HG03045 (cell line): ENCODE measurements at regions not wholly inside any gene's neighbourhood (a gene's known extent, or its start where the extent isn't known, plus 50 kb on each side); places are given as distances from the start of the nearest gene placed in this dataset.

Experiments
- ATAC-seq: cut with Tn5 transposase; IDR thresholded peaks from one replicate; pipeline ENCODE4 v1.9.1; 2021; ENCODE audit warnings: mild to moderate bottlenecking, moderate library complexity; ENCODE audit not compliant: unreplicated experiment

- ATAC-seq = no peak
These were observed 257.1 kb downstream of the ADAMTS20 start for GRCh38 chr12:43294916-43295315.

DNA sequence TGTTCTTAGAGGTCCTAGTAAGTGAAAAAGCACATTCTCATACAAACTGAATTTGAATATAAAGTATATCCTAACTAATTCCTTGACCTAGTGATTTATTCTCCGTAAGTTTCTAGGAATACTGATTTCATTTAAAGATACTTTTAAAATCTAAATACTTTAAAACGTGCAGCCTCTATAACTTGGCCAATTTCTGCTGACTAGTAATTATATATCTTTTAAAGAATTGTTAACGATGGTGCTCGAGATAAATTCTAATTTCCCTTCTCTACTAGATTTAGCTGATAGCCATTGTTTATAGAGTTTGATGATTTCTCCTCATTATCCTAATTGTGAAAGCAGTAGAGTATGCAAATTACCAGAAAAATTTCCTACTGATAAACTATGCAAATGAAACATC lies 257.9 kb downstream of the ADAMTS20 start:
- ATAC-seq = no peak

DNA sequence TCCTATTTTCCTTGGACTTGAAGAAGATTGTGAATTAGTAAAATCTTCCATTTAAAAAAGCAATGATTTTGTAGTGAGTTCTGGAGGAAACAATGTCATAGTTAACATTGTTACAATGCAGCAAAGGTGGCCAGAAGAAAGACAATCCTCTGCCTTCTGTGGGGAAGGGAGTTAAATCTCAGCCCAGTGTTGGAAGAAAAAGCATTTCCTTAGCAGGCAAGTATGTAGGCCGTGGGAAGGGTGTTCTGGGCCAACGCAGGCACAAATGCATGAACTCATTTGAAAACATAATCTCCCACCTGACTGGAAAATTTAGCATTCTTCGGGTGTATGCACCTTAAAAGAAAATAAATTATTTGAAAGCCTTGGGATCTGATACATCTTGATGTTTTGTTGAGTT lies 258.6 kb downstream of the ADAMTS20 start:
- no peak for ATAC-seq

- no peak for ATAC-seq
These were observed 259.3 kb downstream of the ADAMTS20 start for GRCh38 chr12:43292699-43293098.

GRCh38 chr12:43291516-43291915 lies 260.5 kb downstream of the ADAMTS20 start:
- ATAC-seq = no peak

DNA sequence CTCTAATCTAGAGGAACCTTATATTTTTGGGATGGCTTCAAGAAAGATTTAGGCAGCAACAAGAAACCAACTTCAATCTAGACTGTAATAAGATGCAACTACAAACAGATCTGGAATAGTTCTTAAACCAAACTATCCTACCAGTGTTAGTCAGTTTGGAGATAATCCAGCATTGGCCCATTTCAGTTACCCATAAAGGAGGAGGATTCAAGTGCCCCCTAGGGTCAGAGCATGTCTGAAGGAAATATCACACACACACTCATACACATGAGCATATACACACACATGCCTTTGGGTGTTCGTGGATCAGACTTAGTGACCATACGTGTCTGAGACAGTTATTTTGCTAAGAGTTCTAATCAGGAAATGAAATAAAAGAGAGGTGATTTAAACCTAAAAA lies 261.2 kb downstream of the ADAMTS20 start:
- no peak for ATAC-seq

- no peak for ATAC-seq
These were observed 262.6 kb downstream of the ADAMTS20 start for GRCh38 chr12:43289426-43289801.

GRCh38 chr12:43288671-43289425 lies 263.2 kb downstream of the ADAMTS20 start:
- no peak for ATAC-seq

GRCh38 chr12:43287706-43288383 lies 264.2 kb downstream of the ADAMTS20 start:
- ATAC-seq = no peak

DNA sequence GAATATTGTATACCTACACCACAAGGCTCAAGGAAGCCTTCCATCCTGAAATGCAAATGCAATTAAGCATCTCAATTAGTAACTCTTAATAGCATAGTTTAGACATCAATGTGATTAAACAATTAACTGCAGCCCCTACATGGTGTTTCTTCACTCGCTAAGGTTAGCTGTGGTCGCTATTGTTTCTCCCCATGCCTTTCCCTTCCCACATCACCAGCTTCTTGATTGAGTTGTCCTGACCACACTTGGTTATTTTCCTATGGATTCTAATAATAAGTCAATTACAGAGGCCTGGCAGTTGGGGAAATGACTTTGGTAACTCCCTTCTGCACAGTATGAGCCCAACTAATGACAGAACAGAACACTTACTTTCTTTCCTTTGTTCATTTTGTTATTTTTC lies 265.0 kb downstream of the ADAMTS20 start:
- no peak for ATAC-seq

DNA sequence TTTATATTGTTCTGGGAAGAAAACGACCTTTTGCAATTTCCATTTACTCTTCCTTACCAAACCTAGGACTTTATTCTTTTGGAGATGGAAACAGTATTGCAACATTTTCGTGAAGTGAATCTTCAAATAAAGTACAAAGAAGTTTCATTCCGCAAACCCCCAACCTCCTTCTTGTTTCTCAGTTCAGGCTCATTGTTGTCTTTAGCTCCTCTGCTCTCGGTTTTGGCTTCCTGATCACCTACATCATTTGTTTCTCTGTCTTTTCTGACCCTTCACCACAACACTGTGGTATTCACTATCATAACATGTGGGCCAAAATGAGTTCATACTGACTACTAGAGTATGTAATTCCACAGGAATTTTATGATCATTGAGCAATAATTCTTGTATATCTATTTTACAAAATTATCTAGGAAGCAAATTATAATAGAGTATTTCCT lies 266.8 kb downstream of the ADAMTS20 start:
- no peak for ATAC-seq

DNA sequence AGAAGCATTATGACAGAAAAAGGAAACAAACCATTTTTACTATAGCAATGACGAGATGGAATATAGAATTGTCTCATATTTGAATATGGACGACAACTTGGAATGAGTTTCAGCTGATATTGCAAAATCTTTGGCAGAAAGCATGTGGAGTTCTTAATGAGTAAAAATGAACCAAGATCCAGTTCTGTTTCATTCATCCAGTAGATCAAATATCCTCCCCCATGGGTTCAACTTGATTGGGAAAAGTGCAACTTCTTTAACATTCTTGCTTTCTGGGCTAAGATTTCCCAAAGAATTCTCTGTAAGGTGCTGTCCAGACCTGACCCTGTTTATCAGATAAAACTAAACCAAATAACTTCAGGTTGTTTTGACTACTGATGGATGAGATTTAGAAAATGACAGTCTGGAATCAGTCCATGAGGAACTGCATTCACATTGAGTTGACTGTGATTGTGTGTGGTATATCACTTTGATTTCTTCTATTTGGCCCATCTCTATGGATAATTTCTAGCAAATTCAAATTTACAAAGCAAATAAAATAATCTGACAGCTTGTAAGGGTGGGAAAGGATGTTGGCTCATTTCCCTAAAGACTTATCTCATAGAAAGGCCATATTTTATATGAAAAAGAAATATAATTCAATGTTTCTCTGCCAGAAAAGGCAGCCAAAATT lies 267.4 kb downstream of the ADAMTS20 start:
- ATAC-seq = no peak

DNA sequence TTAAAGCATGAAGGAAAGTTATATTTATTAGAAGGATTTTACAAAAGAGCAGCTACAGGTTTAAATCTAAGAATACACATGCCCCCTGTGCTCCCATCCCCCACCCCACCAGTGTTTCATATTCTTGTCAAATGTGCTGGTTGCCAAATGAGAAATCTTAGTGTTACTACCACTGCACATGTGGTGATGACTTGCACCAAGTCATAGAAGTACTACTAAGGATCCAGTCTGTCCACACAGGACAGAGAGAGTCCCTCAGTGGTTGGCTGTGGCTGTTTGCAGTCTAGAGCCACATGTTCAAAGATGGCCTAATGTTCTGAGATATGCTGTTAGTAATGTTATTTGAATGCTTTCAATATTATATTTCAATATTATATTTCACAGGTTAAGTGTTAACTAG lies 268.8 kb downstream of the ADAMTS20 start:
- ATAC-seq = no peak

- no peak for ATAC-seq
These were observed 269.9 kb downstream of the ADAMTS20 start for GRCh38 chr12:43282106-43282505.

DNA sequence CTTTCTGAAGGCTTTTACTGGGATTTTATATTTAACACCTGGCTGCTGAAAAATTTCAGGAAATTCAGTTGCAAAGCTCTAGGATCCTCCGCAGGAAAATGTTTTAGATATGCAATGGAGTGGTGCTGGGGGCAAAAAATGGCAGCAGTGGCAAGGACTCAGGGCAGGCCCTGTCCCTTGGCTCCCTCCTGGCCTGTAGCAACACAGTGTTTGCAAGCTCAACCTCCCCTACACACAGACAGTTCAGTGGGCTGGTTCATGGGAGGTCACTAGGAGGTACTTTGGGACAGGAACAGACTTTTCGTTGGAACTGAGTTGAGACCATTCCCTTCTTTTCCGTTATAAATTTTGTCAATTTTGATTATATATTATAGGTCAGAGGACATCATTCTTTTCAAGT lies 270.4 kb downstream of the ADAMTS20 start:
- no peak for ATAC-seq

GRCh38 chr12:43278541-43278832 lies 273.5 kb downstream of the ADAMTS20 start:
- no peak for ATAC-seq

GRCh38 chr12:43277651-43278540 lies 274.1 kb downstream of the ADAMTS20 start:
- ATAC-seq = peak; percentile 72

- ATAC-seq = no peak
These were observed 278.5 kb downstream of the ADAMTS20 start for GRCh38 chr12:43273467-43273866.

- no peak for ATAC-seq
These were observed 280.3 kb downstream of the ADAMTS20 start for GRCh38 chr12:43271659-43272058.

- no peak for ATAC-seq
These were observed 284.2 kb downstream of the ADAMTS20 start for GRCh38 chr12:43267818-43268217.

DNA sequence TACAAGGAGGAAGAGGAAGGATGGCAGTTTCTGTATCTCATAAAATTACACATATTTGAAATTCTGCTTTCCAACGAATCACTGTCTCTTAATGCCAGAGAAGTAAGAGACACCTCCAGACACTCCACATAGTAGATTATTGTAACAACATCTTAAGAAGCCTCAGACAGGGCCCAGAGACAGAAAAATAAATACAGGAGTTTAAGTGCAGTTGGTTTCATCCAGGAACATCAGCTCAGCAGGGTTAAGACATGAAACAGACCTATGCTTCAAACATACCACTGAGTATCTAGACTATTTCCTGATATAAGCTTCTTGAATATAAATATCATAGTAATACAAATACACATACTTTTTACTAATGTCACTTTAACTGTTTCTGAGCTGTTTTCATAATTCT lies 290.3 kb downstream of the ADAMTS20 start:
- no peak for ATAC-seq
